Ecto neural progenitor cell (in vitro differentiated cells): ENCODE measurements at regions not wholly inside any gene's neighbourhood (a gene's known extent, or its start where the extent isn't known, plus 50 kb on each side); places are given as distances from the start of the nearest gene placed in this dataset.

Experiments used
- DNase-seq: peaks from one replicate; pipeline ENCODE4 v3.0.0-alpha.2; 2018; ENCODE audit warnings: low spot score

GRCh38 chr5:112626715-112627114 lies 111.0 kb upstream of the APC start:
- no peak for DNase-seq

- DNase-seq, result no peak
Measured at GRCh38 chr5:112628214-112628980, 109.3 kb upstream of the APC start.

- DNase-seq, result no peak
Measured at GRCh38 chr5:112630246-112631009, 107.3 kb upstream of the APC start.

GRCh38 chr5:112634166-112634565 lies 103.5 kb upstream of the APC start:
- DNase-seq, result no peak

- no peak for DNase-seq
Measured at GRCh38 chr5:112634796-112635195, 102.9 kb upstream of the APC start.

- DNase-seq, result no peak
Measured at GRCh38 chr5:112635276-112635675, 102.4 kb upstream of the APC start.

GRCh38 chr5:112635771-112636731 lies 101.6 kb upstream of the APC start:
- no peak for DNase-seq

- DNase-seq, result no peak
Measured at GRCh38 chr5:112636751-112637150, 100.9 kb upstream of the APC start.

GRCh38 chr5:112637343-112637742 lies 100.3 kb upstream of the APC start:
- no peak for DNase-seq

GRCh38 chr5:112640546-112640945 lies 97.1 kb upstream of the APC start:
- DNase-seq, result no peak

- no peak for DNase-seq
Measured at GRCh38 chr5:112641515-112642110, 96.1 kb upstream of the APC start.

GRCh38 chr5:112642885-112643284 lies 94.8 kb upstream of the APC start:
- no peak for DNase-seq

GRCh38 chr5:112643339-112643971 lies 94.2 kb upstream of the APC start:
- no peak for DNase-seq

- no peak for DNase-seq
Measured at GRCh38 chr5:112646139-112646936, 91.3 kb upstream of the APC start.

- no peak for DNase-seq
Measured at GRCh38 chr5:112647428-112647827, 90.3 kb upstream of the APC start.

- no peak for DNase-seq
Measured at GRCh38 chr5:112648264-112648663, 89.4 kb upstream of the APC start.

- no peak for DNase-seq
Measured at GRCh38 chr5:112649882-112650281, 87.8 kb upstream of the APC start.

GRCh38 chr5:112653638-112654205 lies 84.0 kb upstream of the APC start:
- DNase-seq, result no peak

- no peak for DNase-seq
Measured at GRCh38 chr5:112655513-112655912, 82.2 kb upstream of the APC start.

- DNase-seq, result no peak
Measured at GRCh38 chr5:112656451-112656850, 81.2 kb upstream of the APC start.
